ENCODE measurements at regions not wholly inside any gene's neighbourhood (a gene's known extent, or its start where the extent isn't known, plus 50 kb on each side); places are given as distances from the start of the nearest gene placed in this dataset.

GRCh38 chr1:19591482-19592091 lies 52.5 kb upstream of the NBL1 start:
- FAIRE-seq: no peak
- intact Hi-C loops (cut with DNase I): no loop called here
- TF ChIP-seq, protein P1, sequence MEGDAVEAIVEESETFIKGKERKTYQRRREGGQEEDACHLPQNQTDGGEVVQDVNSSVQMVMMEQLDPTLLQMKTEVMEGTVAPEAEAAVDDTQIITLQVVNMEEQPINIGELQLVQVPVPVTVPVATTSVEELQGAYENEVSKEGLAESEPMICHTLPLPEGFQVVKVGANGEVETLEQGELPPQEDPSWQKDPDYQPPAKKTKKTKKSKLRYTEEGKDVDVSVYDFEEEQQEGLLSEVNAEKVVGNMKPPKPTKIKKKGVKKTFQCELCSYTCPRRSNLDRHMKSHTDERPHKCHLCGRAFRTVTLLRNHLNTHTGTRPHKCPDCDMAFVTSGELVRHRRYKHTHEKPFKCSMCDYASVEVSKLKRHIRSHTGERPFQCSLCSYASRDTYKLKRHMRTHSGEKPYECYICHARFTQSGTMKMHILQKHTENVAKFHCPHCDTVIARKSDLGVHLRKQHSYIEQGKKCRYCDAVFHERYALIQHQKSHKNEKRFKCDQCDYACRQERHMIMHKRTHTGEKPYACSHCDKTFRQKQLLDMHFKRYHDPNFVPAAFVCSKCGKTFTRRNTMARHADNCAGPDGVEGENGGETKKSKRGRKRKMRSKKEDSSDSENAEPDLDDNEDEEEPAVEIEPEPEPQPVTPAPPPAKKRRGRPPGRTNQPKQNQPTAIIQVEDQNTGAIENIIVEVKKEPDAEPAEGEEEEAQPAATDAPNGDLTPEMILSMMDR (IDR thresholded peaks at IDR 0.05): no peak

DNA sequence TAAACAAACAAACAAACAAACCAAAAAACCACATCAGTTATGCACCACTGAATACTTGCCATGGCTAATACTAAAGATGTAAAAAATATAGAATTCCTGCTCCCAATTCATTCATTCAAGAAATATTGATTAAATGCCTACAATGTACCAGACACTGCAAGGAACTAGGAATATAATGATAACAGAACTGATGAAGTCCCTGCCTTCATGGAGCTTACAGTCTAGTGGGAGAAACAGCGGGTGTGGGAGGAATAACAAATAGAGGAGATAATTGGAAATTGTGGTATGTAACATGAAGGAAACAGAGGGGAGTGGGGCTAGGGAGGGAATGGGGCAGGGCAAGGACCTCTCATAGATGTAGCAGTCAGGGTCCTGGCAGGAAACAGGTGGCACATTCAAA lies 58.6 kb upstream of the NBL1 start:
- no peak for FAIRE-seq
- WGBS, 2 donors: 94 to 100% methylated on average over 1 of the region's 1 CpG
- no peak overlapping the region for H3K4me3 ChIP-seq
- peaks cover 0 to 5% (median 0%) of the 10 kb centered on the region in 4 donors for H3K27me3 ChIP-seq
- no peaks in the 10 kb centered on the region for H3K9me3 ChIP-seq
- TF ChIP-seq, protein P1 (IDR thresholded peaks at IDR 0.05): no peak
- intact Hi-C loops (cut with DNase I): no loop called here
- no peak overlapping the region for H3K27ac ChIP-seq
- no peaks in the 10 kb centered on the region for H3K36me3 ChIP-seq
- DNase-seq: no peak
- no peaks in the 10 kb centered on the region for H3K4me1 ChIP-seq
- ATAC-seq: no peak

More at GRCh38 chr1:19591482-19592091, 52.5 kb upstream of the NBL1 start:
- Histone ChIP-seq H3K36me3 (no peaks in the 10 kb centered on the region), H3K4me1 (peaks cover 0 to 5% (median 0%) of the 10 kb centered on the region in 3 donors), H3K27me3 (no peaks in the 10 kb centered on the region), H3K4me3 (no peak overlapping the region), H3K27ac (no peak overlapping the region), H3K9me3 (no peaks in the 10 kb centered on the region)
- DNase-seq (no peak), ATAC-seq (no peak)
- WGBS, 2 donors: 49 to 55% methylated on average over 5 of the region's 5 CpGs

GRCh38 chr1:19582318-19582717 lies 61.8 kb upstream of the NBL1 start:
- TF ChIP-seq, protein P1 (IDR thresholded peaks at IDR 0.05): peak; percentile 32 to 51 (median 42)
- H3K27ac ChIP-seq: no peak overlapping the region
- H3K36me3 ChIP-seq: no peaks in the 10 kb centered on the region
- no peaks in the 10 kb centered on the region for H3K9me3 ChIP-seq
- peaks cover 0 to 5% (median 0%) of the 10 kb centered on the region in 4 donors for H3K27me3 ChIP-seq
- H3K4me3 ChIP-seq: no peak overlapping the region
- no peak for FAIRE-seq
- intact Hi-C loops (cut with DNase I): no loop called here
- peak; percentile 86 to 98 (median 92) for ATAC-seq
- 18 to 19% methylated on average over 4 of the region's 4 CpGs for WGBS, 2 donors
- no peaks in the 10 kb centered on the region for H3K4me1 ChIP-seq
- peak; percentile 46 to 80 (median 70) for DNase-seq

DNA sequence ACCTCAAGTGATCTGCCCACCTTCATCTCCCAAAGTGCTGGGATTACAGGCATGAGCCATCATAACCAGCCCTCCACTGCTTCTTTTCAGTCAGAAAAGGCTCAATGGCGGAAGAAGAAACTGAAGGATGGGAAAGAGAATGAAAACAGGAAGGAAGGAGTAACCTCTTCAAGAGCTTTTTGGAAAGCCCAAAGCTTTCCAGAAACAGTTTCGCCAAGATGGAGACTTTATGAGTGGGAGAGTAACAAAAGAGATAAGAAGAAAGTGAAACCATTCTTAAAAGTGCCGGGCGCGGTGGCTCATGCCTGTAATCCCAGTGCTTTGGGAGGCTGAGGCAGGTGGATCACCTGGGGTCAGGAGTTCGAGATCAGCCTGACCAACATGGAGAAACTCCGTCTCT lies 62.7 kb upstream of the NBL1 start:
- TF ChIP-seq, protein P1 (IDR thresholded peaks at IDR 0.05): no peak
- H3K27me3 ChIP-seq: peaks cover 0 to 5% (median 0%) of the 10 kb centered on the region in 4 donors
- no peak for DNase-seq
- ATAC-seq: no peak
- no peak for FAIRE-seq
- WGBS, 2 donors: 85 to 92% methylated on average over 7 of the region's 7 CpGs
- no peaks in the 10 kb centered on the region for H3K36me3 ChIP-seq
- no peak overlapping the region for H3K27ac ChIP-seq
- no peak overlapping the region for H3K4me3 ChIP-seq
- no peaks in the 10 kb centered on the region for H3K4me1 ChIP-seq
- no peaks in the 10 kb centered on the region for H3K9me3 ChIP-seq
- intact Hi-C loops (cut with DNase I): no loop called here

DNA sequence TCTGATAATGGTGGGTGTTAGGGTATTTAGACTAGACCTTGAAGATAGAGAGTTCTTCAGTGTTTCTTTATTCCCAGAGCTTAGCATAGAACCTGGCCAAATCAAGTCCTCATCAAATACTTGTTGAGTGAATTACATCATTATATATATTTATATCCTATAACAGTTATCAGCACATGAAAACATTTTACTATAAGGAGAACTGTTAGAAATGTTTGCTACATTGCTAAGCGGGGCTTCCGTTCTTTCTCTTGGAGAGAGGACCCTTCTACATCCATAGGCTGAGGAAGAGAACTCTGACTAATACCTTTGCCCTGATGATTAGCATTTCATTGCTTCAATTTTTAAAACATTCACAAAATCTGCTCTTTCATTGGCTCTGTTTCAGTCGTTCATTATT lies 66.5 kb upstream of the NBL1 start:
- intact Hi-C loops (cut with DNase I): no loop called here
- no peak for ATAC-seq
- TF ChIP-seq, protein P1 (IDR thresholded peaks at IDR 0.05): no peak
- H3K36me3 ChIP-seq: no peaks in the 10 kb centered on the region
- no peaks in the 10 kb centered on the region for H3K9me3 ChIP-seq
- FAIRE-seq: no peak
- no peak overlapping the region for H3K27ac ChIP-seq
- no peaks in the 10 kb centered on the region for H3K27me3 ChIP-seq
- WGBS, 2 donors: 63 to 71% methylated on average over 3 of the region's 3 CpGs
- no peak overlapping the region for H3K4me3 ChIP-seq
- no peak for DNase-seq
- no peaks in the 10 kb centered on the region for H3K4me1 ChIP-seq
